ENCODE measurements at regions not wholly inside any gene's neighbourhood (a gene's known extent, or its start where the extent isn't known, plus 50 kb on each side); places are given as distances from the start of the nearest gene placed in this dataset.
"Not testable (repeated sequence)": the region's sequence is repeated elsewhere in the genome, so short reads cannot be mapped to it uniquely, and the experiment has no call there.

GRCh38 chr7:6970180-6970579, 144.1 kb upstream of the CCZ1B start:
- TF ChIP-seq, protein P1, sequence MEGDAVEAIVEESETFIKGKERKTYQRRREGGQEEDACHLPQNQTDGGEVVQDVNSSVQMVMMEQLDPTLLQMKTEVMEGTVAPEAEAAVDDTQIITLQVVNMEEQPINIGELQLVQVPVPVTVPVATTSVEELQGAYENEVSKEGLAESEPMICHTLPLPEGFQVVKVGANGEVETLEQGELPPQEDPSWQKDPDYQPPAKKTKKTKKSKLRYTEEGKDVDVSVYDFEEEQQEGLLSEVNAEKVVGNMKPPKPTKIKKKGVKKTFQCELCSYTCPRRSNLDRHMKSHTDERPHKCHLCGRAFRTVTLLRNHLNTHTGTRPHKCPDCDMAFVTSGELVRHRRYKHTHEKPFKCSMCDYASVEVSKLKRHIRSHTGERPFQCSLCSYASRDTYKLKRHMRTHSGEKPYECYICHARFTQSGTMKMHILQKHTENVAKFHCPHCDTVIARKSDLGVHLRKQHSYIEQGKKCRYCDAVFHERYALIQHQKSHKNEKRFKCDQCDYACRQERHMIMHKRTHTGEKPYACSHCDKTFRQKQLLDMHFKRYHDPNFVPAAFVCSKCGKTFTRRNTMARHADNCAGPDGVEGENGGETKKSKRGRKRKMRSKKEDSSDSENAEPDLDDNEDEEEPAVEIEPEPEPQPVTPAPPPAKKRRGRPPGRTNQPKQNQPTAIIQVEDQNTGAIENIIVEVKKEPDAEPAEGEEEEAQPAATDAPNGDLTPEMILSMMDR (IDR thresholded peaks at IDR 0.05 in 8 of 11, conservative IDR thresholded peaks at IDR 0.05 in 3 of 11) = not testable (repeated sequence)
- TF ChIP-seq POLR2A, POLR2AphosphoS5 (IDR thresholded peaks at IDR 0.05): not testable (repeated sequence)
